PC-3 (cell line): ENCODE measurements at regions not wholly inside any gene's neighbourhood (a gene's known extent, or its start where the extent isn't known, plus 50 kb on each side); places are given as distances from the start of the nearest gene placed in this dataset.

Experiments
- EZH2 ChIP-seq: fragments of 300-600 bp; sonication (generic); IDR thresholded peaks from one replicate; pipeline ENCODE4 v1.6.1; 2017; ENCODE audit warnings: antibody characterized with exemption, mild to moderate bottlenecking, low read length; ENCODE audit not compliant: unreplicated experiment
- TF ChIP-seq, protein P1 (sequence below): fragments of 300-600 bp; sonication (generic); conservative IDR thresholded peaks from 2 replicates; pipeline ENCODE4 v1.5.1; 2017; ENCODE audit warnings: antibody characterized with exemption, low read depth, mild to moderate bottlenecking, low read length

GRCh38 chr14:37697489-37698121 lies 102.2 kb downstream of the TTC6 start:
- no peak for TF ChIP-seq EZH2
- TF ChIP-seq, protein P1, sequence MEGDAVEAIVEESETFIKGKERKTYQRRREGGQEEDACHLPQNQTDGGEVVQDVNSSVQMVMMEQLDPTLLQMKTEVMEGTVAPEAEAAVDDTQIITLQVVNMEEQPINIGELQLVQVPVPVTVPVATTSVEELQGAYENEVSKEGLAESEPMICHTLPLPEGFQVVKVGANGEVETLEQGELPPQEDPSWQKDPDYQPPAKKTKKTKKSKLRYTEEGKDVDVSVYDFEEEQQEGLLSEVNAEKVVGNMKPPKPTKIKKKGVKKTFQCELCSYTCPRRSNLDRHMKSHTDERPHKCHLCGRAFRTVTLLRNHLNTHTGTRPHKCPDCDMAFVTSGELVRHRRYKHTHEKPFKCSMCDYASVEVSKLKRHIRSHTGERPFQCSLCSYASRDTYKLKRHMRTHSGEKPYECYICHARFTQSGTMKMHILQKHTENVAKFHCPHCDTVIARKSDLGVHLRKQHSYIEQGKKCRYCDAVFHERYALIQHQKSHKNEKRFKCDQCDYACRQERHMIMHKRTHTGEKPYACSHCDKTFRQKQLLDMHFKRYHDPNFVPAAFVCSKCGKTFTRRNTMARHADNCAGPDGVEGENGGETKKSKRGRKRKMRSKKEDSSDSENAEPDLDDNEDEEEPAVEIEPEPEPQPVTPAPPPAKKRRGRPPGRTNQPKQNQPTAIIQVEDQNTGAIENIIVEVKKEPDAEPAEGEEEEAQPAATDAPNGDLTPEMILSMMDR = no peak
